Right ventricle myocardium superior (tissue), 1 donor: ENCODE measurements at regions not wholly inside any gene's neighbourhood (a gene's known extent, or its start where the extent isn't known, plus 50 kb on each side); places are given as distances from the start of the nearest gene placed in this dataset.

Experiments
- ATAC-seq: fragments of 200-7000 bp; cut with Tn5 transposase; one replicate; pipeline ENCODE4 v1.9.1; 2020; ENCODE audit warnings: mild to moderate bottlenecking; ENCODE audit not compliant: poor library complexity
- DNase-seq: peaks from one replicate; pipeline ENCODE4 v3.0.0-alpha.2; 2020
- intact Hi-C: fragments of 100-400 bp; cut with DNase I; formaldehyde crosslinking; loops from one replicate; pipeline ENCODE4 v1.11.2; 2022
- donor health status: DM: no; HTN: yes; CAD: no; lungs with severe emphysema.

- DNase-seq, result peak; percentile 78
- peak; percentile 74 for ATAC-seq
- intact Hi-C loops, result no loop called here
These were observed 515.9 kb downstream of the PLPP3 start for GRCh38 chr1:56063461-56063860.

GRCh38 chr1:56062625-56063024 lies 516.7 kb downstream of the PLPP3 start:
- no peak for DNase-seq
- ATAC-seq, result no peak
- intact Hi-C loops, result no loop called here

- intact Hi-C loops, result no loop called here
- DNase-seq, result no peak
- no peak for ATAC-seq
These were observed 517.5 kb downstream of the PLPP3 start for GRCh38 chr1:56061824-56062223.

- DNase-seq, result no peak
- ATAC-seq, result no peak
- intact Hi-C loops, result no loop called here
These were observed 518.5 kb downstream of the PLPP3 start for GRCh38 chr1:56060906-56061305.

GRCh38 chr1:56057466-56058405 lies 521.6 kb downstream of the PLPP3 start:
- no peak for DNase-seq
- intact Hi-C loops, result no loop called here
- ATAC-seq, result peak; percentile 28

GRCh38 chr1:56056438-56057287 lies 522.7 kb downstream of the PLPP3 start:
- intact Hi-C loops, result no loop called here
- no peak for DNase-seq

GRCh38 chr1:56054959-56055358 lies 524.4 kb downstream of the PLPP3 start:
- intact Hi-C loops, result no loop called here
- ATAC-seq, result no peak
- no peak for DNase-seq

More at GRCh38 chr1:56056438-56057287, 522.7 kb downstream of the PLPP3 start:
- peak; percentile 68 for ATAC-seq

GRCh38 chr1:56052041-56052440 lies 527.3 kb downstream of the PLPP3 start:
- ATAC-seq (no peak), DNase-seq (no peak)
- intact Hi-C loops, result no loop called here

- no peak for DNase-seq
- intact Hi-C loops, result no loop called here
- ATAC-seq, result no peak
These were observed 528.5 kb downstream of the PLPP3 start for GRCh38 chr1:56050911-56051310.

- ATAC-seq (no peak), DNase-seq (no peak)
- intact Hi-C loops, result no loop called here
These were observed 533.9 kb downstream of the PLPP3 start for GRCh38 chr1:56045477-56045876.

GRCh38 chr1:56045062-56045461 lies 534.3 kb downstream of the PLPP3 start:
- DNase-seq (no peak), ATAC-seq (no peak)
- intact Hi-C loops, result no loop called here

- intact Hi-C loops, result no loop called here
- ATAC-seq, result no peak
These were observed 542.9 kb downstream of the PLPP3 start for GRCh38 chr1:56036479-56036878.

GRCh38 chr1:56034847-56035481 lies 544.4 kb downstream of the PLPP3 start:
- DNase-seq (no peak), ATAC-seq (peak; percentile 60)
- intact Hi-C loops, result no loop called here

More at GRCh38 chr1:56036479-56036878, 542.9 kb downstream of the PLPP3 start:
- no peak for DNase-seq

- intact Hi-C loops, result no loop called here
- no peak for DNase-seq
- ATAC-seq, result no peak
These were observed 545.1 kb downstream of the PLPP3 start for GRCh38 chr1:56034222-56034621.

GRCh38 chr1:56033321-56034037 lies 545.9 kb downstream of the PLPP3 start:
- no peak for DNase-seq
- peak; percentile 45 for ATAC-seq
- intact Hi-C loops, result no loop called here

GRCh38 chr1:56032096-56032676 lies 547.2 kb downstream of the PLPP3 start:
- no peak for DNase-seq
- no peak for ATAC-seq
- intact Hi-C loops, result no loop called here

- no peak for ATAC-seq
- intact Hi-C loops, result no loop called here
These were observed 548.4 kb downstream of the PLPP3 start for GRCh38 chr1:56031001-56031400.

GRCh38 chr1:56029319-56030003 lies 549.9 kb downstream of the PLPP3 start:
- DNase-seq, result no peak
- ATAC-seq, result no peak
- intact Hi-C loops, result no loop called here

More at GRCh38 chr1:56031001-56031400, 548.4 kb downstream of the PLPP3 start:
- DNase-seq, result no peak
